Type B pancreatic cell (in vitro differentiated cells): ENCODE measurements at regions not wholly inside any gene's neighbourhood (a gene's known extent, or its start where the extent isn't known, plus 50 kb on each side); places are given as distances from the start of the nearest gene placed in this dataset.
"Not testable (repeated sequence)": the region's sequence is repeated elsewhere in the genome, so short reads cannot be mapped to it uniquely, and the experiment has no call there.

Experiments
- DNase-seq: peaks from one replicate; pipeline ENCODE4 v3.0.0; 2021; ENCODE audit warnings: mixed read lengths; ENCODE audit not compliant: unreplicated experiment; ENCODE audit errors: extremely low spot score
- H3K27ac Mint-ChIP-seq: 2 replicates; pipeline ENCODE4 v1.8.0; 2021; ENCODE audit warnings: mild to moderate bottlenecking, mixed read lengths
- H3K27me3 Mint-ChIP-seq: 2 replicates; pipeline ENCODE4 v1.8.0; 2021; ENCODE audit warnings: mixed read lengths
- H3K36me3 Mint-ChIP-seq: 2 replicates; pipeline ENCODE4 v1.8.0; 2021; ENCODE audit warnings: mixed read lengths
- H3K4me1 Mint-ChIP-seq: one replicate; pipeline ENCODE4 v1.8.0; 2021; ENCODE audit warnings: mixed read lengths; ENCODE audit not compliant: unreplicated experiment
- H3K4me3 Mint-ChIP-seq: 2 replicates; pipeline ENCODE4 v1.8.0; 2021; ENCODE audit warnings: mild to moderate bottlenecking, mixed read lengths
- H3K9me3 Mint-ChIP-seq: 2 replicates; pipeline ENCODE4 v1.8.0; 2021; ENCODE audit warnings: mixed read lengths
- TF ChIP-seq, protein P1 (sequence below): fragments of 200-600 bp; sonication (generic); conservative IDR thresholded peaks from 2 replicates; pipeline ENCODE4 v1.5.0; 2021; ENCODE audit warnings: antibody characterized with exemption, mild to moderate bottlenecking

GRCh38 chrX:93868289-93868965 lies 194.4 kb downstream of the FAM133A start:
- H3K27me3 Mint-ChIP-seq: peaks cover 10% of the 10 kb centered on the region

GRCh38 chrX:93874554-93874953 lies 200.5 kb downstream of the FAM133A start:
- H3K36me3 Mint-ChIP-seq: no peaks in the 10 kb centered on the region
- H3K4me3 Mint-ChIP-seq: no peak overlapping the region
- no peaks in the 10 kb centered on the region for H3K4me1 Mint-ChIP-seq
- DNase-seq: no peak
- H3K27me3 Mint-ChIP-seq: peaks cover 13% of the 10 kb centered on the region
- H3K27ac Mint-ChIP-seq: no peak overlapping the region
- H3K9me3 Mint-ChIP-seq: peaks cover 8% of the 10 kb centered on the region
- TF ChIP-seq, protein P1, sequence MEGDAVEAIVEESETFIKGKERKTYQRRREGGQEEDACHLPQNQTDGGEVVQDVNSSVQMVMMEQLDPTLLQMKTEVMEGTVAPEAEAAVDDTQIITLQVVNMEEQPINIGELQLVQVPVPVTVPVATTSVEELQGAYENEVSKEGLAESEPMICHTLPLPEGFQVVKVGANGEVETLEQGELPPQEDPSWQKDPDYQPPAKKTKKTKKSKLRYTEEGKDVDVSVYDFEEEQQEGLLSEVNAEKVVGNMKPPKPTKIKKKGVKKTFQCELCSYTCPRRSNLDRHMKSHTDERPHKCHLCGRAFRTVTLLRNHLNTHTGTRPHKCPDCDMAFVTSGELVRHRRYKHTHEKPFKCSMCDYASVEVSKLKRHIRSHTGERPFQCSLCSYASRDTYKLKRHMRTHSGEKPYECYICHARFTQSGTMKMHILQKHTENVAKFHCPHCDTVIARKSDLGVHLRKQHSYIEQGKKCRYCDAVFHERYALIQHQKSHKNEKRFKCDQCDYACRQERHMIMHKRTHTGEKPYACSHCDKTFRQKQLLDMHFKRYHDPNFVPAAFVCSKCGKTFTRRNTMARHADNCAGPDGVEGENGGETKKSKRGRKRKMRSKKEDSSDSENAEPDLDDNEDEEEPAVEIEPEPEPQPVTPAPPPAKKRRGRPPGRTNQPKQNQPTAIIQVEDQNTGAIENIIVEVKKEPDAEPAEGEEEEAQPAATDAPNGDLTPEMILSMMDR: peak; percentile 89

More at GRCh38 chrX:93868289-93868965, 194.4 kb downstream of the FAM133A start:
- DNase-seq: no peak
- no peaks in the 10 kb centered on the region for H3K4me1 Mint-ChIP-seq
- TF ChIP-seq, protein P1: no peak
- no peaks in the 10 kb centered on the region for H3K36me3 Mint-ChIP-seq
- H3K27ac Mint-ChIP-seq: no peak overlapping the region
- no peaks in the 10 kb centered on the region for H3K9me3 Mint-ChIP-seq
- H3K4me3 Mint-ChIP-seq: no peak overlapping the region

GRCh38 chrX:93875621-93876282 lies 201.7 kb downstream of the FAM133A start:
- DNase-seq: no peak
- Mint-ChIP-seq H3K27me3 (peaks cover 13% of the 10 kb centered on the region), H3K4me1 (no peaks in the 10 kb centered on the region), H3K4me3 (no peak overlapping the region), H3K27ac (no peak overlapping the region), H3K9me3 (peaks cover 8% of the 10 kb centered on the region), H3K36me3 (no peaks in the 10 kb centered on the region)
- TF ChIP-seq, protein P1: no peak

DNA sequence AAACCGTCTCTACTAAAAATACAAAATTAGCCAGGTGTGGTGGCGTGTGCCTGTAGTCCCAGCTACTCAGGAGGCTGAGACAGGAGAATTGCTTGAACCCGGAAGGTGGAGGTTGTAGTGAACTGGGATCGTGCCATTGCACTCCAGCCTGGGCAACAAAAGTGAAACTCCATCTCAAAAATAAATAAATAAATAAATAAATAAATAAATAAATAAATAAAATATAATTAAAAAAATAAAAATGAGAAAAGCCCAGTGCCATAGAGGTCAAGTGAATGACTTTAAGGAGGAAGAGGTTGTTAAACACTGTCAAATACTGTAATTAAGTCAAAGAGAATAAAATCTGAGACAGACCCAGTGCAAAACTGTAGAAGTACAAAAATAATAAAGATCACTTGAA lies 247.0 kb downstream of the FAM133A start:
- not testable (repeated sequence) for H3K4me1 Mint-ChIP-seq, H3K4me3 Mint-ChIP-seq, H3K9me3 Mint-ChIP-seq, H3K36me3 Mint-ChIP-seq, DNase-seq, H3K27me3 Mint-ChIP-seq, H3K27ac Mint-ChIP-seq

DNA sequence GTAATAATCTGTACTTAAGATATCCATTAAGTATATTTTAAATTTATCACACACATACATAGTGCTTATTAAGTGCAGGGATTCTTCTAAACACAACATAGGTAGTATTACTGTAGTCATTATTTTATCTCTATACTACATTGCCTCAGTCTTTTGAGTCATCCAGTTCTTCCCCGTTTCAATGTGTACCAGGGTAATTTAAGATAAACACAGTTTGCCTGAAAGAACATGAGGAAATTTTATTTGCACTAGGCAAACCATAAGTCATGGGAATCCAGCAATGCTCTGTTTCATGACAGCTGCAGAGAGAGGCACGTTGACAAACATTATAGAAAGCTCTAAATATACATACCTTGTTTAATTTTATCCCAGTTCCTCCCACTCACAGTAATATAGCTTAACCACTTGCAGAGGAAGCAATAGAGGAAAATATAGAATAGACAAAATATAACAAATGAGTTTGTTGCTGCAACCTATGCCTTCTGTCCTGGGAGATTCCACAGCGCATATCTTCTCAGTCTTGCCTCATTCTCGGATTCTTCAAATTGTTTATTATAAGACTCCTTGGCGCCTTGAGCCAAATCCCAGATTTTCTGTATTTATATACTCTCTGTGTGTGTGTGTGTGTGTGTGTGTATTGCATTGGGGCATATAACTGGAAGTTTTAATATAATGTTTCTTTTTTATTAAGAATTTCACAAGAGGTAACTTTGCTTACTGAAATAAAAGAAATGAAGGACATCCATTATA lies 258.6 kb downstream of the FAM133A start:
- no peaks in the 10 kb centered on the region for H3K9me3 Mint-ChIP-seq
- TF ChIP-seq, protein P1: no peak
- DNase-seq: no peak

GRCh38 chrX:93977641-93978040 lies 303.6 kb downstream of the FAM133A start:
- H3K36me3 Mint-ChIP-seq: no peaks in the 10 kb centered on the region
- TF ChIP-seq, protein P1: no peak
- H3K27me3 Mint-ChIP-seq: no peaks in the 10 kb centered on the region
- H3K27ac Mint-ChIP-seq: no peak overlapping the region
- no peak overlapping the region for H3K4me3 Mint-ChIP-seq
- DNase-seq: no peak
- H3K4me1 Mint-ChIP-seq: no peaks in the 10 kb centered on the region
- H3K9me3 Mint-ChIP-seq: no peaks in the 10 kb centered on the region

More for the DNA sequence above, 258.6 kb downstream of the FAM133A start:
- Mint-ChIP-seq H3K27ac (no peak overlapping the region), H3K36me3 (no peaks in the 10 kb centered on the region), H3K4me3 (no peak overlapping the region), H3K4me1 (no peaks in the 10 kb centered on the region), H3K27me3 (no peaks in the 10 kb centered on the region)
